Superior temporal gyrus (tissue), 1 donor: ENCODE measurements at regions not wholly inside any gene's neighbourhood (a gene's known extent, or its start where the extent isn't known, plus 50 kb on each side); places are given as distances from the start of the nearest gene placed in this dataset.

ENCODE experiments used
- DNase-seq: peaks from one replicate; pipeline ENCODE4 v3.0.0-alpha.2; 2016; ENCODE audit errors: extremely low spot score

- no peak for DNase-seq
Measured at GRCh38 chr20:11772226-11772730, 145.4 kb upstream of the BTBD3 start.

DNA sequence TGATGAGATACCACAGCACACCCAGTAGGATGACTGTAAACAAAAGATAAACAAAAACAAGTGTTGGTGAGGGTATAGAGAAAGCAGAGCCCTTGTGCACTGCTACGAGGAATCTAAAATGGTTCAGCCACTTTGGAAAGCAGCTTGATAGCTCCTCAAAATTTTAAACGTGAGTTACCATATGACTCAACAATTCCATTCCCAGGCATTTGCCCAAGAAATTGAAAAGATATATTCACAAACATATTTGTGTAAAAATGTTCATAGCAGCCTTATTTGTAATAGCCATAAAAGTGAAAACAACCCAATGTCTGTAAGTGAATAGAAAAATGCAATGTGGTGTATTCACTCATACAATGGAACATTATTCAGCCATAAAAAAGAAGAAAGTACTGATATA, 141.0 kb upstream of the BTBD3 start:
- DNase-seq = no peak

- no peak for DNase-seq
Measured at GRCh38 chr20:11777387-11778205, 140.1 kb upstream of the BTBD3 start.

DNA sequence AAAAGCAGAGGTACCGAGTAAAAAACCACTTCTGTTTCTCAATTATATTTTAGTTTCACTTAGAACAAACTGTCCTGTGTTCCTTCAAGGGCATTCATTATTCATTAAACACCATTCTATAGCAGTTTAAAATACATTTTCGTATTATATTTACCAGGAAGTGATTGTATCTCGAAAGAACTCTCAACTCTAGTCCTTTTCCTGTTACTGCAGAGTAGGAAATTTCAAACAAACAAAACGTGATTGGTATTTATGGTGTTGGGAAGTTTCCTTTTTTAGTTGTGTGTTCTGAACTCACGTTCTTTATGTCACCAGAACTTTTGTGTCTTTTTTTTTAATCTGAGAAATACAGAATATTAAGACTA, 139.5 kb upstream of the BTBD3 start:
- DNase-seq = no peak

GRCh38 chr20:11780765-11781369, 136.8 kb upstream of the BTBD3 start:
- no peak for DNase-seq

DNA sequence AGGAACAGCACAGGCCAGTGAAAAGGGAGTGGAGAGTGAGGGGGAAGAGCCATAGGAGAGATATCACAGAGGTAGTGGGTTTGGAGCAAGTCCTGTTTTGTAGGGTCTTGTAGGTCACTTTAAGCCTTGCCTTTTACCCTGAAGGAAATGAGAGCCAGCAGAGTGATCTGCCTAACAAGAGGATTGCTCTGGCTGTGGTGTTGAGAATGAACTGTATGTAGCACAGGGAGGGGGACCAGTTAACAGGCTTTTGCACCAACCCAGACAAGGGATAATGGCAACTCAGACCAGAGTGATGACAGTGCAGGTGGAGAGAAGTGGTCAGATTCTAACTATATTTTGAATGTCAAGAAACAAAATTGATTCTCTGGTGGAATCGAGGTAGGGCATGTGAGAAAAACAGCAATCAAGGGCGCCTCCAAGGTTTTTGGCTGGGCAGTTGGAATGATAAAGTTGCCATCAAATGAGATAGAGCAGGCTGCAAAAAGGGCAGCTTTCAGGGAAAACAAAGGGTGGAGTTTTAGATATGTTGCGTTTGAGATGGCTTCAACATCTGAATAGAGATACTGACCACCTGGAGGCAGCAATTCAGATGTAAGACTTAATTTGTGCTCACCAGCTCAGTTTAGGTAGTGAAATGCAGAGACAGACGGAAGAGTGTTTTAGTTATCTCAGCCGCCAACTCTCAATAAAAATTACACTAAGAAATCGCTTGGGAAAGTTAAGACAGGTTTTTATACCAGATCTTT, 134.4 kb upstream of the BTBD3 start:
- no peak for DNase-seq

GRCh38 chr20:11785885-11786507, 131.7 kb upstream of the BTBD3 start:
- DNase-seq = no peak

GRCh38 chr20:11790046-11790445, 127.6 kb upstream of the BTBD3 start:
- no peak for DNase-seq

DNA sequence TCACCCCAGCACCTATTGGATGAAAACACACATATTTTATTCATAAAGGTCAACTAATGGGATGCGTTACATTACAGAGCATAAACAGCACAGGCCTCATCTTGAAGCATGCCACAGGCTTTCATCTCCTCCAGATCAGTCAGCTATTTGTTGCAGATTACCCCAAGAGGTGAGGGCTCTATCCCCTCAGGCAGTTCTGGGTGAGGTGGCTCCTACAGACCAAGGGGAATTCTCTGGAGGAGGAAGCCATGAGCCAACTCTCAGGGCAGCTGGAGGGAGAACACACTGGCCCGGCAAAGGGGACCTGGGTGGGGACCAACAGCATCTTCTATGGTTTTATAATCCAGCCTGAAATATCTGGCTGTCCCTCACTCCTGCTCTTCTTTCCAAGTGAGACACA, 126.4 kb upstream of the BTBD3 start:
- DNase-seq = no peak

DNA sequence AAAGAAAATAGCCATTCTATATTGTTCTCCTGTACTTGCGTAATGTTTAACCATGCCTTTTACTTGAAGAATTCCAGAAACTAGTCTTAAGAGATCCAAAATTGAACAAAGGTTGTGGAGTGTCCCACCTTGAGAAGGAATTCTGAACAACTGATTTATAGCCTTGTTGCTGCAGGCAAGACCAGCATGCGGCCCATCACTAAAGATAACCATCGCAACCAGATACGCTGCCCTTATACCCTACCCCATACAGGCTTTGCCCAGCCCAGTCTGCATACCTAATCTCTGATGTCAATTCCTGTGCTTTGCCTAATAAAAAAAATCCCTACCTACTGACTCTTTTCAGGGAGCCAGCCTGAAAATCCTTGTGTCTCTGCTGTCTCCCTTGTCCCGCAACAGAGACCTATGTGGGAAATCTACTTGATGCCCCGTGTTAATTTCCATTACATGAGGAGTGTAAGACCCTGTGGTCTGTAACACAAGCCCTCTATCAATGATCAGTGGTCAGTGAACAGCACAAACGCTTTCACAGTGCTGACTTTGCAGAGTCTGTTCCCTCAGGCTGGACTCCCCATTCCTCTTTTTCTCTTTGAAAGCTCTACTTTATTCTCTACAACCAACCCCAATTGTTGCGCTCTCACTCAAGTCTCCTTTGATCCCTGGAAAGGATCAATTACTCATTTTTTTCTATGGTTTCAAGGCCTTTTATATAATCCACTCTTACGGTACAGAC, 125.7 kb upstream of the BTBD3 start:
- DNase-seq = no peak

DNA sequence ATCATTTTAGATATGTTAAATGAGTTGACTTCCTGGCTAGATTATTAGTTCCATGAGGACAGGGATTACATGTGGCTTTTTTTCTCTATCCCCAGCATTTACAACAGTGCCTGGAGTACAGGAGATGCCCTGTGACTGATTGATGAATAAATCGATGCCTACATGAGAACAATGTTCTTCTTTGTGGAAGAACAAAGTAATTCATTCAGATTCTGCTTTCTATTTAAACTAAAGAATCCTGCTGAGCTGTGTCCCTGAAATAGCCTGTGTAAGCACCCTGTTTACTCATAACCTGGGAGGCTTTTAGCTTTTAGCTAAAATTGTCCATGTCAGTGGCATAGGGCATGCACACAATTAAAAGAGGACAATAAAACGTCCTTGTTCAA, 125.1 kb upstream of the BTBD3 start:
- DNase-seq = peak; percentile 61

- DNase-seq = no peak
Measured at GRCh38 chr20:11794525-11794924, 123.2 kb upstream of the BTBD3 start.

- no peak for DNase-seq
Measured at GRCh38 chr20:11795071-11795615, 122.5 kb upstream of the BTBD3 start.

DNA sequence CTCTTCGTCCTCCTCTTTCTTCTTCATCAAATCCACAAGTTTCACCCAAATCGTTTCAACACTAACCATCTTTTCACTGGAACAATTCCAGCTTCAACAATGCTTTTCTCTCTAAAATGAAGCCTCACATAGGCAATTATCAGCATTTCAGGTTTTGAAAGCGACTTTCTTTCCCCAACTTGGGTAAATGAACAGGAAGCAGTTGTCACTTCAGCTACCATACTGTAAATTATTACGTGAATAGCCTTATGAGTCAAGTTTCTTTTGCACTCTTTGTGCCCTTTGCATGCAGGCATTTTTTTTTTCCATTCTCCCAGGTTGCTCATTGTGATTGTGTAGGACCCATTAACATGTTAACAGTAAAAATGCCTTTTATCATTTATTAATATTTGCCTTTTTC, 121.7 kb upstream of the BTBD3 start:
- DNase-seq = no peak

DNA sequence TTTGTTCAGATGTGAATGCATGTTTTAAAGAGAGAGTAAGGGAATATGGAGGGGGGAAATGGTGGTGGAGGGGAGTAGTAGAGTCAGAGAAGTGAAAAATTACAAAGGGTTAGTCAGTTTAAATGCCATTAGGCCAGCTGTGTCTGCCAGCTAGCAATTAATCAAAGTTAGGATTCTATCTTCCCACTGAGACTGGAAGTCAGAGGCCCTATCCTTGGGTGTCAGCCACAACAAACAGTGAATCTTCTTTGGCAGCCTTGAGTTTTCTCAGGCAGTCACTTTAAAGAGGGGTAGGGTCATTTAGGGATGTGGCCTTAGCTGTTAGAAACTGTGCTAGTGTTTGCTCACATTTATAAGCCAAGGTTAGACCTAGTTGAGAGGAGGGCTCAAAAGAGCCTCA, 120.5 kb upstream of the BTBD3 start:
- no peak for DNase-seq

- no peak for DNase-seq
Measured at GRCh38 chr20:11799281-11799684, 118.4 kb upstream of the BTBD3 start.

DNA sequence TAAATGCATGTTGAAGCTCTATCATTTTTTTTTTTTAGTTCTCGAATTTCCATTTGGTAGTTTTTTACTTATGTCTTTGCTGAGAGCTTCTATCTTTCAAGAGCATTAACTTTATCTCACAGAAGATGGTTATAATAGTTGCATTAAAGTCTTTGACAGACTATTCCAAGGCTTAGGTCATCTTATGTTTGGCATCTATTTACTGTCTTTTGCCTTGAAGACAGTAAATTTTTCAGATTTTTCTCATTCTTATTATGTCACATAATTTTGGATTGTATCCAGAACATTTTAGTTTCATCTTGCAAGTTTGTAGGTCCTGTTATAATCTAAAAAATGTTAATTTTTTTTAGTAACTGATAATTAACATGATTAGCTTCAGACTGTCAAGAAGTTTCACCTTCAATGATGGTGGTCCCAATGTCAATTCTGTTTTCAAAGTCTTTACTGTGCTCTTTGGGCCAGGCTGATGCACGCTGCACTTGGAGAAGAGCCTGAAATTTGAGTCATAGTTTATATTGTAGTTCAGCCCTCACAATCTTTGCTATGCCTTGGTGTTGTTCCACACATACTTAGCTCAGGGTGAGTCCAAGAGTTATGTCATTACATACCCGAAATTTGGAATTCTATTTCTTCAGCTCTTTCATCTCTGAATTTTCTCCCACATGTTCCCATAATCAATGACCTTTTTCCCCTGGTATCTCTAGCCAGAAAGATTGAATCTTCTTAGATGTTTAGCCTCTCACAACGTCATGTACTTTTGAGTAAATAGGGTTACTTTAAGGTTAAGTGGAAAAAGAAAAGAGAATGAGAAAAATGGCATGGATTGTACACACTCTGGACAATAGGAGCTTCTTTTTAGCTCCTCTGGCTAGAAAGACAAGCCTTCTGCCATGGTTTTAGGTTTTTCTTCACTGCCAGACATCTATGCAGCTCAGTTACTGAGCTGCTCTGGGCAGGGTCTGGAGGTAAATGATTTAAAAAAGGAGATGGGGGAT, 110.3 kb upstream of the BTBD3 start:
- no peak for DNase-seq

DNA sequence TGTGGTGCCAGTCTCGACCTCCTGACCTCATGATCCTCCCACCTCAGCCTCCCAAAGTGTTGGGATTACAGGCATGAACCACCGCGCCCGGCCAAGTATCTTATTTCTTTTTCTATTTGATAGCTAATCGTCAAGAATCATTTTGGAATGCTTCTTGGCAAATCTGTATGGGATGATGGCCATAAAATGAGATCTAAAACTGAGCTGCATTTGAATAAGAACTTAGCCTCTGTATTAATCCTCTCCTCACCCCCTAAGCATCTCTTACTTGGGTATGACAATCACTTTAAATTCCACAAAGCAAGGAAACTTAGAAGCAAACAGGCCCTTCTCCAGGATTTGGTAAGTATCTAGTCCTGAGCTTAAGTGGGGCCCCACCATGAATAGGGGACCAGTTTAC, 108.9 kb upstream of the BTBD3 start:
- no peak for DNase-seq

GRCh38 chr20:11810311-11811083, 107.2 kb upstream of the BTBD3 start:
- DNase-seq = no peak
